ENCODE measurements at regions not wholly inside any gene's neighbourhood (a gene's known extent, or its start where the extent isn't known, plus 50 kb on each side); places are given as distances from the start of the nearest gene placed in this dataset.
"Not testable (repeated sequence)": the region's sequence is repeated elsewhere in the genome, so short reads cannot be mapped to it uniquely, and the experiment has no call there.

GRCh38 chr9:92242260-92243136 lies 51.0 kb downstream of the IARS1 start:
- peak in 1 of 11 donors; percentile 18 for DNase-seq (ENCODE audit: extremely low read depth in 1 of 11, low read depth in 9 of 11, low spot score in 4 of 11)

DNA sequence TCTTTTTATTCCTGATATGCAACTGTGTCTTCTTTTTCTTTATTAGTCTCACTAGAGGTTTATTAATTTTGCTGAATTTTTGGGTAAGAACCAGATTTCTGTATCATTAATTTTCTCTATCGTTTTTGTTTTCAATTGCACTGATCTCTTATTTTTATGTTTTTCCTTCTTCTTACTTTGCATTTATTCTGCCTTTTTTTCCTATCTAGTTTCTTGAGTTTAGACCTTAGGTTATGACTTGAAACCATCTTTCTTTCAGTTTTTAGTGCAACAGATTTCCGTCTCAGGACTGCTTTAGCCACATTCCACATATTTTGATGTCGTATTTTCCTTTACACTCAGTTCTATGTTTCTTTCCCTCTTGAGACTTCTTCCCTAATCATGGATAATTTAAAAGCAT lies 56.6 kb downstream of the IARS1 start:
- no peak for DNase-seq (ENCODE audit: extremely low read depth in 1 of 11, low read depth in 9 of 11, low spot score in 4 of 11)

- DNase-seq (ENCODE audit: extremely low read depth in 1 of 11, low read depth in 9 of 11, low spot score in 4 of 11) = no peak
Observed at GRCh38 chr9:92236465-92236864, 57.0 kb downstream of the IARS1 start.

GRCh38 chr9:92234514-92234913 lies 59.0 kb downstream of the IARS1 start:
- peak in 1 of 11 donors; percentile 18 for DNase-seq (ENCODE audit: extremely low read depth in 1 of 11, low read depth in 9 of 11, low spot score in 4 of 11)

GRCh38 chr9:92232190-92232589 lies 61.3 kb downstream of the IARS1 start:
- no peak for DNase-seq (ENCODE audit: extremely low read depth in 1 of 11, low read depth in 9 of 11, low spot score in 4 of 11)

- DNase-seq (ENCODE audit: extremely low read depth in 1 of 11, low read depth in 9 of 11, low spot score in 4 of 11) = no peak
Observed at GRCh38 chr9:92228628-92229027, 64.9 kb downstream of the IARS1 start.

- no peak for DNase-seq (ENCODE audit: extremely low read depth in 1 of 11, low read depth in 9 of 11, low spot score in 4 of 11)
Observed at GRCh38 chr9:92224177-92224576, 69.3 kb downstream of the IARS1 start.

- DNase-seq (ENCODE audit: extremely low read depth in 1 of 11, low read depth in 9 of 11, low spot score in 4 of 11) = no peak
Observed at GRCh38 chr9:92223758-92224157, 69.7 kb downstream of the IARS1 start.

GRCh38 chr9:92208693-92209524 lies 84.6 kb downstream of the IARS1 start:
- DNase-seq (ENCODE audit: extremely low read depth in 1 of 11, low read depth in 9 of 11, low spot score in 4 of 11) = no peak

GRCh38 chr9:92206488-92206887 lies 87.0 kb downstream of the IARS1 start:
- DNase-seq (ENCODE audit: extremely low read depth in 1 of 11, low read depth in 9 of 11, low spot score in 4 of 11) = no peak

GRCh38 chr9:92203887-92204286 lies 88.7 kb upstream of the SPTLC1 start:
- not testable (repeated sequence) for DNase-seq (ENCODE audit: extremely low read depth in 1 of 11, low read depth in 9 of 11, low spot score in 4 of 11)

DNA sequence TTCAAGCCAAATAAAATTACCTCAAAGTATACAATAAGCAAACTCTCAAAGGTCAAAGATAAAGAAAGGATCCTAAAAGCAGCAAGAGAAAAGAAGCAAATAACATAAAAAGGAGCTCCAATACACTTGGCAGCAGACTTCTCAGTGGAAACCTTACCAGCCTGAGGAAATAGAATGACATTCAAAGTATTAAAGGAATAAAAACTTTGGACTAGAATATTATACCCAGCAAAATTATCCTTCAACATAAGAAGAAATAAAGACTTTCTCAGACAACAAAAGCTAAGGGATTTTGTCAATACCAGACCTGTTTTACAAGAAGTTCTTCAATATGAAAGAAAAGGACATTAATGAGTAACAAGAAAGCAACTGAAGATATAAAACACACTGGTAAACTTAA lies 83.0 kb upstream of the SPTLC1 start:
- DNase-seq (ENCODE audit: extremely low read depth in 1 of 11, low read depth in 9 of 11, low spot score in 4 of 11) = not testable (repeated sequence)

GRCh38 chr9:92196909-92197308 lies 81.7 kb upstream of the SPTLC1 start:
- DNase-seq (ENCODE audit: extremely low read depth in 1 of 11, low read depth in 9 of 11, low spot score in 4 of 11) = no peak

GRCh38 chr9:92196400-92196799 lies 81.2 kb upstream of the SPTLC1 start:
- no peak for DNase-seq (ENCODE audit: extremely low read depth in 1 of 11, low read depth in 9 of 11, low spot score in 4 of 11)

DNA sequence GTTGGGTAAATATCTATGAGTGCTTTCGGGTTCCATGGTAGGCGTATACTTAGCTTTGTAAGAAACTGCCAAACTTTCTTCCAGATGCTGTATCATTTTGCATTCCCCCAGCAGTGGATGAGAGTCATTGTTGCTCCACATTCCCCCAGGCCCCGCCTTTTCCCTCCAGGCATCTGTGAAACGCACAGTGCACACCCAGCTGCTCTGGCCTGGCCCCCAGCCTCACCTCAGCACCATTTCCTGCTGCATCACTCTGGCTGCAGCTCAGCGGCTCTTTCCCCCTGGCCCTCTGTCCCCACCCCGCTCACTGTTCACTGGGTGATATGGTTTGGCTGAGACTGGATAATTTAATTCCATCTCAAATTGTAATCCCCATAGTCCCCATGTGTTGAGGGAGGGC lies 76.6 kb upstream of the SPTLC1 start:
- no peak for DNase-seq (ENCODE audit: extremely low read depth in 1 of 11, low read depth in 9 of 11, low spot score in 4 of 11)

DNA sequence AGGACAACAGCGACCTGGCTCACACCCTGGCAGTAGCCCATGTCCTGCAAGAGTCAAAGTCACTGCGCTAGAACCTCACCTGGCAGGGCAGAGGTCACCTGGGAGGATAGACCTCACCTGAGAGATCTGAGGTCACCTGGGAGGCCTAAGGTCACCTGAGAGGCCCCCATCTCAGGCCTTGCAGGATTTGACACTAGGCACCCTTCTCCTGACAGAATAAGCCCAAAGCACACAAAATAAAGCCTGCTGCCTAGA lies 75.2 kb upstream of the SPTLC1 start:
- no peak for DNase-seq (ENCODE audit: extremely low read depth in 1 of 11, low read depth in 9 of 11, low spot score in 4 of 11)

DNA sequence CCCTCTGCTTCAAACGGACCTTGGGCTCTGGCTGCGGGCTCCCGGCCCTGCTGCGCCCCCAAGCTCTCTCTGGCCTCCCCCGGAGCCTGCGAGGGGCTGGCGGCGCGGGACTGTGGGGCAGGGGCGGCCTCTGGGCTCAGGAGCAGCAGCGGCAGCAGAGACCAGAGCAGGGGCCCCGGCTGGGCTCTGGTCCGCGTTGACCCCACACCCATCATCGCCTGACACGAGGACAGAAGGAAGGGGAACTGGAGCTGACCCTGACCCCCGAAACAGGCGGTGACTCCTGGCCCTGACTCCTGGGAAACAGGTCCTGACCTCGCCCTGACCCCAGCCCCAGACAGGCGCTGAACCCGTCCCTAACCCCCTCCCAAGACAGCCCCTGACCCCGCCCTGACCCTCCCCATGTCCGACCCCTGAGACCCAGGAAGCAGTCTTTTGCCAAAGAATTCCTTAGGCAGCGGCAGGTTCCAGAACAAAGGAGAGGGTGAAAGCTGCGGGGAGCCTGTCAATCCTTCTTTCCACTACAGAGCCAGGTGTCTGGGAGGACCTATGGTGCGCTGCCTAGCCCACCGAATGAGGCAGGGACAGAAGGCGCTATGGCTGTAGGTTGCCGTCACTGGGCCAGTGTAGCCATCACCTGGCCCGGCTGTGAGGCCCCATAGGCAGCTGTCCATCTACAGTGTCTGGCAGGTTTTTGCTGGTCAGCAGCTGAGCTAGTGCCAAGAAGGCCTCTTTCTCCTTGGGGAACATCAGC lies 74.7 kb upstream of the SPTLC1 start:
- no peak for DNase-seq (ENCODE audit: extremely low read depth in 1 of 11, low read depth in 9 of 11, low spot score in 4 of 11)

DNA sequence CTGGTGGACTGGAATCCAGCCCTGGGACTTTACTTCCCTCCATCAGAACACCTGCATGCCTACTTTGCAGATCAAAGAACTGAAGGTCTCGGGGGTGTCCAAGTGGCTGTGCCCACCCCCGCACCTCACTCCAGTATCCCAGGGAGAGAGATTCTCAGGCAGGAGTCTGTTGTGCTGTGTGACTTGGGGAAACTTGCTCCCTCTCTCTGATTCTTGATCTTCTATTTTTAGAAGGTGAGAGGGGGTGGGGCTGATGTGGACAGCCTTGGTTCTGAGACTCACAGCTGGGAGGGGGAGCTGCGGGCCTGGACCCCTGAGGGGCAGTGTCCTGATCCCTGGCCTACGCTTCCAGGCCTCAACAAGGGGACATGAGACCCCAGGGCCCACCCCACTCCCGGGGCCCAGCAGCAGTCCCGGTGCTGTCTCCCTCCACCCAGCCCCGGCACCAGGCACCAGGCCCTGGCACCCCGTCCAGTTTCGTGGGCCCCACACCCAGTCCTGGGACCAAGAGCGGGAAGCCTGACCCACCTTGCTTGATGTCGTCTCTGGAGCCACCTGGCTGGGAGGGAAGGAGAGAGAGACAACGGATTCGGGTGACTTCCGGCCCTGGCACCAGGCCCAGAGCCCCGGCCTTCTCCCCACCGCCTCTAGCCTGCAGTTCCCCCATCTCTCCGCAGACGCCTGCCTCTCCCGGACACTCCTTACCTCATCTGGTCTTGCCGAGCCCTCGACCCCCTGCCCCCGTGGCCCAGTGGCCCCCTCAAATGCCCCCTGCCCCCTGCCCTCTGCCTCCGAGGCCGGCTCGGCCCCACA lies 74.0 kb upstream of the SPTLC1 start:
- no peak for DNase-seq (ENCODE audit: extremely low read depth in 1 of 11, low read depth in 9 of 11, low spot score in 4 of 11)
